GM13976 (cell line): ENCODE measurements at regions not wholly inside any gene's neighbourhood (a gene's known extent, or its start where the extent isn't known, plus 50 kb on each side); places are given as distances from the start of the nearest gene placed in this dataset.

ENCODE experiments used
- DNase-seq: peaks from one replicate; pipeline ENCODE4 v3.0.0; 2012; ENCODE audit warnings: low spot score
- CTCF ChIP-seq: IDR thresholded peaks from 2 replicates; pipeline ENCODE4 v1.5.1; 2012; ENCODE audit warnings: borderline replicate concordance, mild to moderate bottlenecking; ENCODE audit not compliant: insufficient read depth; ENCODE audit errors: extremely low read depth, missing control alignments, control extremely low read depth
- in situ Hi-C: fragments of 300-500 bp; cut with MboI; formaldehyde crosslinking; loops from one replicate; pipeline ENCODE4 v1.12.0; 2022; ENCODE audit warnings: low sequenced_read_pairs, mixed read lengths, inconsistent platforms; ENCODE audit not compliant: unreplicated experiment

- no peak for DNase-seq
- in situ Hi-C loops: no loop called here
- no peak for TF ChIP-seq CTCF
Measured at GRCh38 chr4:126427853-126428252, 1113.1 kb downstream of the FAT4 start.

GRCh38 chr4:126431049-126431448, 1116.3 kb downstream of the FAT4 start:
- TF ChIP-seq CTCF: no peak
- DNase-seq: no peak
- in situ Hi-C loops: no loop called here

- in situ Hi-C loops: no loop called here
- no peak for TF ChIP-seq CTCF
- DNase-seq: no peak
Measured at GRCh38 chr4:126435491-126435890, 1120.7 kb downstream of the FAT4 start.

- no peak for TF ChIP-seq CTCF
- in situ Hi-C loops: no loop called here
- DNase-seq: no peak
Measured at GRCh38 chr4:126440297-126440696, 1125.5 kb downstream of the FAT4 start.

- DNase-seq: no peak
- TF ChIP-seq CTCF: no peak
- in situ Hi-C loops: no loop called here
Measured at GRCh38 chr4:126441173-126442035, 1126.6 kb downstream of the FAT4 start.

GRCh38 chr4:126445596-126445995, 1130.8 kb downstream of the FAT4 start:
- in situ Hi-C loops: no loop called here
- no peak for DNase-seq
- no peak for TF ChIP-seq CTCF
